IPS-20b (cell line): ENCODE measurements at regions not wholly inside any gene's neighbourhood (a gene's known extent, or its start where the extent isn't known, plus 50 kb on each side); places are given as distances from the start of the nearest gene placed in this dataset.

Experiments used
- H3K27ac ChIP-seq: one replicate; pipeline ENCODE4 v1.5.1; 2013; ENCODE audit warnings: low read length
- H3K27me3 ChIP-seq: 2 replicates; pipeline ENCODE4 v1.6.1; 2013; ENCODE audit warnings: mild to moderate bottlenecking, low read length, inconsistent platforms; ENCODE audit not compliant: insufficient read depth
- H3K36me3 ChIP-seq: 2 replicates; pipeline ENCODE4 v1.6.1; 2013; ENCODE audit warnings: low read depth, mild to moderate bottlenecking, inconsistent platforms, low read length, moderate library complexity; ENCODE audit not compliant: insufficient read depth
- H3K4me1 ChIP-seq: 2 replicates; pipeline ENCODE4 v1.6.1; 2013; ENCODE audit warnings: mild to moderate bottlenecking, control low read depth, inconsistent platforms, low read length, moderate library complexity; ENCODE audit not compliant: insufficient read depth
- H3K4me3 ChIP-seq: 2 replicates; pipeline ENCODE4 v1.5.1; 2013; ENCODE audit warnings: mild to moderate bottlenecking, low read length, inconsistent platforms
- H3K9ac ChIP-seq: 2 replicates; pipeline ENCODE4 v1.6.1; 2013; ENCODE audit warnings: low read depth, mild to moderate bottlenecking, inconsistent platforms, low read length, moderate library complexity
- H3K9me3 ChIP-seq: 2 replicates; pipeline ENCODE4 v1.6.1; 2013; ENCODE audit warnings: mild to moderate bottlenecking, low read depth, low read length, inconsistent platforms; ENCODE audit not compliant: insufficient read depth

DNA sequence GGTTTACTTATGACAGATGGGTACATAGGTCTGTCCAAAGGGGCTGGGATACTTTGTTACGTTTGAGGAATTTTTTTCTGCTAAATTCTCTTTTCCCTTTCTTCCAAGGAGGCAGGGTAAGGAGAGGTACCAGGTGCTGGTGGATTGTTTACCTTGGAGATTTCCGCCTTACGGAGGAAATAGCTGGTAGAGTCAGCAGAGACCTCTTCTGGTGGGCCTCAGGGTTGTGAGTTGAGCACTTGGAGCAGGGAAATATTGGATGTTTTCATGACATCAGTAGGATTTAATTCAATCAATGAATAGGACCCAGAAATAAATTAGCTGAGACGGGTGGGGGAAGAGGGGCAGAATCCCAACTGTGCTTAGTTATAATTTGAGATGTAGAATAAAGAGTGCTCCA is 60.0 kb upstream of the TAF11L2 start:
- Histone ChIP-seq H3K9me3 (no peaks in the 10 kb centered on the region), H3K9ac (no peak overlapping the region)

DNA sequence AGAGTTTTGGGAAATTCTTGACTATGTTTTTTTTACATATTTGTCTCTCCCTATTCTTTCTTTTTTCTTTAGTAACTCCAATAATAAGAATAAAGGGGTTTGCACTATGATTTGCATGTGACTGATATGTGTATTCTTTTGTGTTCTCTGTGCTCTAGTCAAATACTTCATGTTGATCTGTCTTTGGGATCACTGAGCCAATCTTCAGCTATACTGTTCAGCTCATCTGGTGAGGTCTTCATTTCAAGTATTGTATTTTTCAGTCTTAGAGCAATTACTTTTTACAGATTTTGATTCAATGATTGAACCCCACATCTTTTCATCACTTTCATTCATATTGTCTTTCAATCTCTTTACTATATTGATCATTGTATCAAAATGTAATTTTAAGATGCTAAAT is 58.1 kb upstream of the TAF11L2 start:
- no peak overlapping the region for H3K27ac ChIP-seq
- no peaks in the 10 kb centered on the region for H3K4me1 ChIP-seq
- no peaks in the 10 kb centered on the region for H3K9me3 ChIP-seq
- no peaks in the 10 kb centered on the region for H3K36me3 ChIP-seq
- no peak overlapping the region for H3K4me3 ChIP-seq
- no peaks in the 10 kb centered on the region for H3K27me3 ChIP-seq
- no peak overlapping the region for H3K9ac ChIP-seq

More for the DNA sequence above, 60.0 kb upstream of the TAF11L2 start:
- no peaks in the 10 kb centered on the region for H3K27me3 ChIP-seq
- no peaks in the 10 kb centered on the region for H3K36me3 ChIP-seq
- no peak overlapping the region for H3K27ac ChIP-seq
- no peaks in the 10 kb centered on the region for H3K4me1 ChIP-seq
- no peak overlapping the region for H3K4me3 ChIP-seq

DNA sequence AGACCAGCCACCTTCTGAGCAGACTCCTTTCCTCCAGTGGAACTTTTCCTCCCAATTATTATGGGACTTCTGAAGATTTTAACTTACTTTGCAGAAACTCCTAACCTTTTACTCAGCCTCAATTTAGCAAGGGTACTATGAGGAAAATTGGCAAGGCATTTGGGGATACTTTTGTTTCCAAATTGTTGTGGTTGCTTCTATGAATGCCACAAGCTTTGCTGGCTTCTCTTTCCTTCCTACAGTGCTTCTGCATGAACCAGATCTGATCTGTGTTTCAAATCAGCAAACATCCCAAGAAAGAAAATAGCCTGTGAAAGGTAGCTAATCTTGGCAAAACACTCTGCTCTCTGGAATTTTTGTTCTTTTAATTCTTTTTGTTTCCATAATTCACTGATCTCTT is 57.3 kb upstream of the TAF11L2 start:
- Histone ChIP-seq H3K4me1 (no peaks in the 10 kb centered on the region), H3K4me3 (no peak overlapping the region), H3K27ac (no peak overlapping the region), H3K36me3 (no peaks in the 10 kb centered on the region), H3K9ac (no peak overlapping the region), H3K27me3 (no peaks in the 10 kb centered on the region), H3K9me3 (no peaks in the 10 kb centered on the region)

DNA sequence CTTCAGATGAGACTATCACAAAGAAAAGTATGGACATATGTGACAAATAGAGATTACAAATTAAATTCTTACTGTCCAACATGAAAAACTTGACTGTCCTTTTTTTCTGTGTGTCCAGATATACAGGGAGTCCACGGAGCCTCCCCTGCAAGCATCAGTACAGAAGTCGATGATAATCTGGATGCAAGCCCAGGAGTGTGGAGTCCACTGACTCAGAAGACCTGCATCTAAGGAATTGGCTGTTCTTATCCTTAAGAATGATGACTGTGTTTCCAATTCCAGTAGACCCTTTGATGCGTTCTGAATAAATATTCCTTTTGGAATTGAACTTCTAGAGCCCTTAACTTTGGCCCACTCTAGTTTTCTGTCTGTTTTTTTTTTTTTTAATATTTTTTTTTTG is 56.7 kb upstream of the TAF11L2 start:
- no peaks in the 10 kb centered on the region for H3K27me3 ChIP-seq

DNA sequence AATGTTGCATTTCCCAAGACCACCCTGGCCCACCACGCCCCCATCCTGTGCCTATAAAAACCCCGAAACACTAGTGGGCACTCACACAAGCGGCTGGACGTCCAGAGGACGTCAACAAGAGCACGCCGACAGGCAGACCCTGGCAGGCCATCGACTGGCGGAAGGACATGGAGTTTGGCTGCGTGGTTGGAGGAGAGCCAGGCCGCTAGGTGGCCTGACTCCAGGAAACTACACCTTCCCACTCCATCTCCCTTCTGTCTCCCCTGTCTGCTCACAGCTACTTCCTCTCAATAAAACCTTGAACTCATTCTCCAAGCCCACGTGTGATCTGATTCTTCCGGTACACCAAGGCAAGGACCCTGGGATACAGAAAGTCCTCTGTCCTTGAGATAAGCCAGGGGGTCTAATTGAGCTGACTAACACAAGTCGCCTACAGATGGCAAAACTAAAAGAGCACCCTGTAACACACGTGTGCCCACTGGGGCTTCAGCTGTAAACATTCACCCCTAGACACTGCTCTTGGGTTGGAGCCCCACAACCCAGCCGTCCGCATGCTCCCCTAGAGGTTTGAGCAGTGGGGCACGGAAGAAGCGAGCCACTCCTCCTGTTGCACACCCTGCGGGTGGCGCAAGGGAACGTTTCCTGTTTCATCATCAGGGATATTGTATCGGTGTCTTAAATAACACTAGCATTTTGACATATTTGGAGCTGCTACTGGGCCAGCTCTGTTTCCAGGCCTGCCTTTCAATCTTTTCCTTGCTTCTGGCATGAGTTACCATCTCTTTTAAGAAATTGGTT is 54.5 kb upstream of the TAF11L2 start:
- no peak overlapping the region for H3K9ac ChIP-seq
- H3K36me3 ChIP-seq: no peaks in the 10 kb centered on the region
- H3K4me3 ChIP-seq: no peak overlapping the region
- no peaks in the 10 kb centered on the region for H3K4me1 ChIP-seq
- no peaks in the 10 kb centered on the region for H3K27me3 ChIP-seq
- H3K9me3 ChIP-seq: no peaks in the 10 kb centered on the region
- H3K27ac ChIP-seq: no peak overlapping the region

More for the DNA sequence above, 56.7 kb upstream of the TAF11L2 start:
- Histone ChIP-seq H3K9me3 (no peaks in the 10 kb centered on the region), H3K36me3 (no peaks in the 10 kb centered on the region), H3K4me1 (no peaks in the 10 kb centered on the region), H3K27ac (no peak overlapping the region), H3K4me3 (no peak overlapping the region), H3K9ac (no peak overlapping the region)

DNA sequence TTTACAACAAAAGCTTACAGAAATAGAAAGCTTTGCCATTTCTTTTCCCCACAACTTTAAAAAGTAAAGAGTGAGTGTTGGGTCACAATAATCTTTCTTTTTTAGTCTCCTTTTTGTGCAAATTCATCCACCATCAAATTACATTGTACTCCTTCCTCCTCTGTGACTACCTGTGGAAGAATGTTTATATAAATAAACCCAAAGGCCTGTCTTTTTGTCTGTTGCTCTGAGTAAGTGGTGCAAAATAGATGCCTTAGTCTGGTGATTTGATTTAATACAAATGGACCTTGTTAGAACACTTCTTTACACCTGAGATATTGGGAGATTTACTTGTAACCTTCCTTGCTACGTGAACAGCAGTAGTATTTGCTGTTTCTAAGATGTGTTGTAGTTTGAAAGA is 53.5 kb upstream of the TAF11L2 start:
- Histone ChIP-seq H3K4me1 (no peaks in the 10 kb centered on the region), H3K4me3 (no peak overlapping the region), H3K9ac (no peak overlapping the region), H3K27ac (no peak overlapping the region), H3K27me3 (no peaks in the 10 kb centered on the region), H3K9me3 (no peaks in the 10 kb centered on the region), H3K36me3 (no peaks in the 10 kb centered on the region)

DNA sequence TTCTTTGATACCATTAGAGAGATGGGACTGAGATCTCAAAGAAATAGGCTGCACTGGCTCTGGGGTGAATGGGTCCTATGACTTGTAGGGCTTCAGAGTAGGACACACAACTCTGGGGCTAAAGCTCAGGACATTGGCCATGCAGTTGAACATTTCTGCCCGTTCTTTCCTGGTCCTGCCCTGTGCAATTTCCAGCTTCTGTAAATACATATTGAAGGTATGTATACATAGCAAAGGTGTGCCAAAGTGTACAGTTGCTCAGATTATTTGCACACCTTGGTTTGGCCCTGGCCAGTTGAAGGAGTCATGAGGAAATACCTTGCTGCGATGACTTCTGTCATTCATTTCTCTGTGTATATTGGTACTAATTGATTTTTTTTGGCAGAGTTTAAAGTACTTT is 52.8 kb upstream of the TAF11L2 start:
- Histone ChIP-seq H3K9me3 (no peaks in the 10 kb centered on the region), H3K27ac (no peak overlapping the region), H3K4me3 (no peak overlapping the region), H3K9ac (no peak overlapping the region), H3K36me3 (no peaks in the 10 kb centered on the region), H3K27me3 (no peaks in the 10 kb centered on the region), H3K4me1 (no peaks in the 10 kb centered on the region)
